SU-DHL-6 (cell line): ENCODE measurements at regions not wholly inside any gene's neighbourhood (a gene's known extent, or its start where the extent isn't known, plus 50 kb on each side); places are given as distances from the start of the nearest gene placed in this dataset.

Source experiments
- H2AFZ ChIP-seq: fragments of 200-600 bp; sonication (generic); 2 replicates; pipeline ENCODE4 v1.6.1; 2014; ENCODE audit warnings: low read depth, mild to moderate bottlenecking, moderate library complexity, mixed read lengths, antibody characterized with exemption, low read length; ENCODE audit not compliant: severe bottlenecking
- H3F3A ChIP-seq: fragments of 200-600 bp; shearing (Covaris generic); 2 replicates; pipeline ENCODE4 v1.6.0; 2016; ENCODE audit warnings: antibody characterized with exemption, mild to moderate bottlenecking; ENCODE audit not compliant: insufficient read depth
- H3K27ac ChIP-seq: fragments of 200-600 bp; sonication (generic); 2 replicates; pipeline ENCODE4 v1.5.1; 2016; ENCODE audit warnings: low read depth, mild to moderate bottlenecking, low read length, moderate library complexity, mixed read lengths
- H3K27me3 ChIP-seq: fragments of 200-600 bp; sonication (generic), shearing (Covaris generic); 2 replicates; pipeline ENCODE4 v1.6.0; 2014; ENCODE audit warnings: mild to moderate bottlenecking, low read length
- H3K36me3 ChIP-seq: fragments of 200-600 bp; sonication (generic); 2 replicates; pipeline ENCODE4 v1.6.1; 2014; ENCODE audit warnings: mild to moderate bottlenecking, low read length, mixed read lengths
- H3K4me2 ChIP-seq: fragments of 300-600, 200-600 bp; shearing (Covaris generic), sonication (generic); 2 replicates; pipeline ENCODE4 v1.6.0; 2014; ENCODE audit warnings: low read length, low read depth, mild to moderate bottlenecking; ENCODE audit not compliant: poor library complexity, severe bottlenecking
- H3K4me3 ChIP-seq: fragments of 200-600 bp; sonication (generic); 2 replicates; pipeline ENCODE4 v1.5.1; 2014; ENCODE audit warnings: antibody characterized with exemption, low read length, mild to moderate bottlenecking, mixed read lengths; ENCODE audit not compliant: insufficient read depth, poor library complexity, severe bottlenecking
- H3K79me2 ChIP-seq: fragments of 200-600 bp; sonication (generic); 2 replicates; pipeline ENCODE4 v1.6.1; 2014; ENCODE audit warnings: mild to moderate bottlenecking, low read length, moderate library complexity; ENCODE audit not compliant: insufficient read depth
- H3K9ac ChIP-seq: fragments of 200-600 bp; sonication (generic); 2 replicates; pipeline ENCODE4 v1.7.0; 2014; ENCODE audit warnings: mild to moderate bottlenecking, low read length
- H3K9me2 ChIP-seq: fragments of 200-600 bp; sonication (generic); replicated peaks from 2 replicates; pipeline ENCODE4 v1.6.1; 2014; ENCODE audit warnings: low read length; ENCODE audit not compliant: insufficient read depth
- H3K9me3 ChIP-seq: fragments of 200-600 bp; sonication (generic); 2 replicates; pipeline ENCODE4 v1.6.1; 2014; ENCODE audit warnings: low read length, mixed read lengths; ENCODE audit not compliant: insufficient read depth
- H4K20me1 ChIP-seq: fragments of 200-600 bp; sonication (generic); 2 replicates; pipeline ENCODE4 v1.6.1; 2014; ENCODE audit warnings: low read depth, mild to moderate bottlenecking, antibody characterized with exemption, low read length, moderate library complexity, mixed read lengths
- CTCF ChIP-seq: fragments of 200-600 bp; sonication (generic); IDR thresholded peaks from one replicate; pipeline ENCODE4 v1.5.1; 2017; ENCODE audit warnings: antibody characterized with exemption, mild to moderate bottlenecking, low read length, moderate library complexity; ENCODE audit not compliant: insufficient read depth, poor library complexity, severe bottlenecking
- EZH2phosphoT487 ChIP-seq: fragments of 200-600 bp; sonication (generic), shearing (Covaris generic); conservative IDR thresholded peaks from 2 replicates; pipeline ENCODE4 v1.6.1; 2018; ENCODE audit warnings: mild to moderate bottlenecking, antibody characterized with exemption, low read length, moderate library complexity, mixed read lengths

GRCh38 chr3:103089758-103090157, 654.9 kb downstream of the ZPLD1 start:
- Histone ChIP-seq H3K4me3 (no peak overlapping the region), H4K20me1 (no peaks in the 10 kb centered on the region), H3K9ac (no peak overlapping the region), H2AFZ (no peak overlapping the region), H3K79me2 (no peaks in the 10 kb centered on the region), H3K36me3 (no peaks in the 10 kb centered on the region), H3K27me3 (no peaks in the 10 kb centered on the region), H3K9me2 (0 out of 2 replicates have a peak, but pooled peaks cover 3% of the 10 kb centered on the region), H3K27ac (no peak overlapping the region), H3K9me3 (no peaks in the 10 kb centered on the region), H3K4me2 (no peak overlapping the region), H3F3A (no peaks in the 10 kb centered on the region)
- no peak for TF ChIP-seq CTCF
- TF ChIP-seq EZH2phosphoT487 = no peak

GRCh38 chr3:103105206-103105605, 670.4 kb downstream of the ZPLD1 start:
- Histone ChIP-seq H3K4me2 (no peak overlapping the region), H4K20me1 (no peaks in the 10 kb centered on the region), H3K4me3 (no peak overlapping the region), H3K27ac (no peak overlapping the region), H3K79me2 (no peaks in the 10 kb centered on the region), H3K36me3 (no peaks in the 10 kb centered on the region), H3F3A (no peaks in the 10 kb centered on the region), H2AFZ (no peak overlapping the region), H3K9me2 (no peaks in the 10 kb centered on the region), H3K9ac (no peak overlapping the region), H3K27me3 (no peaks in the 10 kb centered on the region), H3K9me3 (no peaks in the 10 kb centered on the region)
- TF ChIP-seq CTCF (no peak), EZH2phosphoT487 (no peak)

GRCh38 chr3:103112273-103112672, 677.5 kb downstream of the ZPLD1 start:
- no peak overlapping the region for H3K4me3 ChIP-seq
- H3K27me3 ChIP-seq = no peaks in the 10 kb centered on the region
- no peak overlapping the region for H3K9ac ChIP-seq
- no peak overlapping the region for H3K4me2 ChIP-seq
- no peaks in the 10 kb centered on the region for H3K9me3 ChIP-seq
- no peaks in the 10 kb centered on the region for H3F3A ChIP-seq
- H3K9me2 ChIP-seq = no peaks in the 10 kb centered on the region
- H4K20me1 ChIP-seq = no peaks in the 10 kb centered on the region
- TF ChIP-seq CTCF = no peak
- no peak for TF ChIP-seq EZH2phosphoT487
- no peaks in the 10 kb centered on the region for H3K79me2 ChIP-seq
- H3K27ac ChIP-seq = no peak overlapping the region
- no peak overlapping the region for H2AFZ ChIP-seq
- H3K36me3 ChIP-seq = no peaks in the 10 kb centered on the region

GRCh38 chr3:103126115-103126514, 691.3 kb downstream of the ZPLD1 start:
- H3K36me3 ChIP-seq = no peaks in the 10 kb centered on the region
- H3K4me2 ChIP-seq = no peak overlapping the region
- no peaks in the 10 kb centered on the region for H3K9me2 ChIP-seq
- TF ChIP-seq CTCF (no peak), EZH2phosphoT487 (no peak)
- no peak overlapping the region for H3K27ac ChIP-seq
- no peak overlapping the region for H2AFZ ChIP-seq
- no peak overlapping the region for H3K9ac ChIP-seq
- no peak overlapping the region for H3K4me3 ChIP-seq
- no peaks in the 10 kb centered on the region for H3K9me3 ChIP-seq
- no peaks in the 10 kb centered on the region for H3K79me2 ChIP-seq
- H3F3A ChIP-seq = no peaks in the 10 kb centered on the region
- H3K27me3 ChIP-seq = no peaks in the 10 kb centered on the region
- no peaks in the 10 kb centered on the region for H4K20me1 ChIP-seq
